ENCODE measurements at regions not wholly inside any gene's neighbourhood (a gene's known extent, or its start where the extent isn't known, plus 50 kb on each side); places are given as distances from the start of the nearest gene placed in this dataset.
"Not testable (repeated sequence)": the region's sequence is repeated elsewhere in the genome, so short reads cannot be mapped to it uniquely, and the experiment has no call there.

GRCh38 chr2:177002983-177003382 lies 209.6 kb upstream of the HNRNPA3 start:
- TF ChIP-seq ZBTB43 (CRISPR knock-in tag; IDR thresholded peaks at IDR 0.05): no peak
- no peaks in the 10 kb centered on the region for H3K27me3 Mint-ChIP-seq (ENCODE audit: low read depth)
- peaks cover 26% of the 10 kb centered on the region for H3K9me3 Mint-ChIP-seq
- H3K27ac Mint-ChIP-seq: no peak overlapping the region
- DNase-seq (ENCODE audit: low spot score) (no peak), ATAC-seq (no peak)
- peaks cover 12% of the 10 kb centered on the region for H3K4me1 Mint-ChIP-seq
- H3K4me3 Mint-ChIP-seq: no peak overlapping the region
- ChIA-PET CTCF (no interaction called here), POLR2A (no interaction called here)
- peaks cover 13% of the 10 kb centered on the region for H3K36me3 Mint-ChIP-seq

GRCh38 chr2:177007726-177008125 lies 204.9 kb upstream of the HNRNPA3 start:
- POLR2A ChIA-PET: interaction anchor here (0.6 kb wide), 1 partner anchor 1013 kb away, joined by 8 read pairs; no protein-coding TSS in a partner anchor
- Mint-ChIP-seq H3K9me3 (peaks cover 34% of the 10 kb centered on the region), H3K36me3 (peaks cover 21% of the 10 kb centered on the region)
- ATAC-seq; H3K4me3 Mint-ChIP-seq; DNase-seq (ENCODE audit: low spot score); H3K27ac Mint-ChIP-seq; H3K4me1 Mint-ChIP-seq; H3K27me3 Mint-ChIP-seq (ENCODE audit: low read depth); CTCF ChIA-PET: not testable (repeated sequence)

GRCh38 chr2:177008662-177009061 lies 203.9 kb upstream of the HNRNPA3 start:
- H3K27me3 Mint-ChIP-seq (ENCODE audit: low read depth); POLR2A ChIA-PET; DNase-seq (ENCODE audit: low spot score); H3K4me3 Mint-ChIP-seq; ATAC-seq; H3K27ac Mint-ChIP-seq; H3K4me1 Mint-ChIP-seq: not testable (repeated sequence)
- CTCF ChIA-PET: interaction anchor here (1.1 kb wide), 1 partner anchor 140 kb away, joined by 3 read pairs; no protein-coding TSS in a partner anchor
- Mint-ChIP-seq H3K9me3 (peaks cover 34% of the 10 kb centered on the region), H3K36me3 (peaks cover 21% of the 10 kb centered on the region)

- H3K27ac Mint-ChIP-seq: no peak overlapping the region
- ChIA-PET CTCF (no interaction called here), POLR2A (no interaction called here)
- peaks cover 21% of the 10 kb centered on the region for H3K36me3 Mint-ChIP-seq
- no peaks in the 10 kb centered on the region for H3K27me3 Mint-ChIP-seq (ENCODE audit: low read depth)
- peaks cover 32% of the 10 kb centered on the region for H3K9me3 Mint-ChIP-seq
- no peaks in the 10 kb centered on the region for H3K4me1 Mint-ChIP-seq
- no peak for DNase-seq (ENCODE audit: low spot score)
- ATAC-seq: no peak
- H3K4me3 Mint-ChIP-seq: no peak overlapping the region
- TF ChIP-seq NFE2L1 (CRISPR knock-in tag; IDR thresholded peaks at IDR 0.05): no peak
- no peak for TF ChIP-seq SP1 (CRISPR knock-in tag; conservative IDR thresholded peaks at IDR 0.05)
- no peak for TF ChIP-seq JAZF1 (CRISPR knock-in tag; IDR thresholded peaks at IDR 0.05)
- no peak for TF ChIP-seq CBFB (CRISPR knock-in tag; IDR thresholded peaks at IDR 0.05; ENCODE audit: low read depth)
- TF ChIP-seq ZNF396 (CRISPR knock-in tag; IDR thresholded peaks at IDR 0.05; ENCODE audit: borderline replicate concordance): no peak
- TF ChIP-seq ETV6 (CRISPR knock-in tag; IDR thresholded peaks at IDR 0.05): no peak
- no peak for TF ChIP-seq GABPB1 (CRISPR knock-in tag; IDR thresholded peaks at IDR 0.05)
- no peak for TF ChIP-seq CREB1 (CRISPR knock-in tag; IDR thresholded peaks at IDR 0.05)
- no peak for TF ChIP-seq ZNF671 (CRISPR knock-in tag; IDR thresholded peaks at IDR 0.05)
- TF ChIP-seq RORB (CRISPR knock-in tag; IDR thresholded peaks at IDR 0.05): no peak
- TF ChIP-seq ATF6 (CRISPR knock-in tag; IDR thresholded peaks at IDR 0.05): no peak
- no peak for TF ChIP-seq FOXJ3 (CRISPR knock-in tag; IDR thresholded peaks at IDR 0.05; ENCODE audit: borderline replicate concordance)
- TF ChIP-seq SMAD3 (CRISPR knock-in tag; IDR thresholded peaks at IDR 0.05; ENCODE audit: borderline replicate concordance): no peak
- TF ChIP-seq ESRRA (CRISPR knock-in tag; IDR thresholded peaks at IDR 0.05; ENCODE audit: borderline replicate concordance): no peak
These were observed 202.4 kb upstream of the HNRNPA3 start for GRCh38 chr2:177010146-177010545.

GRCh38 chr2:177010861-177011260 lies 201.7 kb upstream of the HNRNPA3 start:
- POLR2A ChIA-PET: no interaction called here
- H3K27me3 Mint-ChIP-seq (ENCODE audit: low read depth): no peaks in the 10 kb centered on the region
- no peak overlapping the region for H3K4me3 Mint-ChIP-seq
- no peaks in the 10 kb centered on the region for H3K4me1 Mint-ChIP-seq
- CTCF ChIA-PET: no interaction called here
- no peak for ATAC-seq
- H3K36me3 Mint-ChIP-seq: peaks cover 21% of the 10 kb centered on the region
- TF ChIP-seq ZMAT4 (CRISPR knock-in tag; IDR thresholded peaks at IDR 0.05): no peak
- no peak for TF ChIP-seq PREB (CRISPR knock-in tag; IDR thresholded peaks at IDR 0.05; ENCODE audit: borderline replicate concordance)
- TF ChIP-seq SMAD4 (CRISPR knock-in tag; IDR thresholded peaks at IDR 0.05): no peak
- H3K27ac Mint-ChIP-seq: no peak overlapping the region
- no peak for DNase-seq (ENCODE audit: low spot score)
- H3K9me3 Mint-ChIP-seq: peaks cover 26% of the 10 kb centered on the region

Measured in WTC11 (cell line).